ENCODE measurements at regions not wholly inside any gene's neighbourhood (a gene's known extent, or its start where the extent isn't known, plus 50 kb on each side); places are given as distances from the start of the nearest gene placed in this dataset.

DNA sequence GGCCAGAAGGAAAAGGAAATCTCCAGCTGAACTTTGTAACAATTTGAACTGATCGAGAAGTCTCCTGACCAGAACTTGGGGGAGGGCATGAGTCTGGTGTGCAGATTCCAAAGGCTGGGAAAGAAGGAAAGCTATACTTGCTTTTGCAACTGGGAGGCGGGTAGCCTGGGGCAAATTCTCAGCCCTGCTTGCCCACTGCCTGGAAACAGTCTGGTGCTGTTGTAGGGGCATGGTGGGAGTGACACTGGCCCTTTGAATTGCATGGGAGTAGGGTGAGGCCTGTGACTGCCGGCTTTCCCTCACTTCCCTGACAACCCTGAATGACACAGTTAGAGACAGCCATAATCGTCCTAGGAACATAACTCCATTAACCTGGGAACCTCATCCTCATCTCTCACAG, 114.0 kb upstream of the POU1F1 start:
- Histone ChIP-seq H3K4ac (ENCODE audit: low read depth, low read length) (no peak overlapping the region), H3K79me2 (ENCODE audit: control insufficient read depth, insufficient read depth, low read length) (no peaks in the 10 kb centered on the region), H3K27ac (ENCODE audit: low read depth, low read length) (no peak overlapping the region), H3K18ac (ENCODE audit: low read length) (no peak overlapping the region), H4K8ac (ENCODE audit: low read depth, low read length) (no peak overlapping the region), H2BK15ac (replicated peaks; ENCODE audit: low read depth) (no peak overlapping the region), H3K27me3 (ENCODE audit: insufficient read depth, low read length, poor library complexity) (no peaks in the 10 kb centered on the region), H3K4me1 (ENCODE audit: control insufficient read depth, low read depth, low read length) (no peaks in the 10 kb centered on the region), H3K23ac (ENCODE audit: low read length) (no peak overlapping the region), H4K5ac (ENCODE audit: low read length) (no peak overlapping the region), H3K56ac (ENCODE audit: low read length) (no peak overlapping the region), H3K79me1 (ENCODE audit: low read length) (no peaks in the 10 kb centered on the region), H2BK5ac (ENCODE audit: low read length) (no peak overlapping the region), H3K4me3 (ENCODE audit: low read length) (no peak overlapping the region), H3K4me2 (ENCODE audit: low read length) (no peak overlapping the region), H3K36me3 (ENCODE audit: control insufficient read depth, insufficient read depth, low read length) (no peaks in the 10 kb centered on the region), H2BK120ac (ENCODE audit: low read depth, low read length) (no peak overlapping the region), H2AK5ac (ENCODE audit: low read length) (no peak overlapping the region), H3K9ac (ENCODE audit: low read length) (no peak overlapping the region)
- WGBS (ENCODE audit: extremely low coverage, insufficient coverage, low lambda C conversion rate), result no CpG with 5 or more reads among the region's 4 CpGs
- DNase-seq, result no peak

DNA sequence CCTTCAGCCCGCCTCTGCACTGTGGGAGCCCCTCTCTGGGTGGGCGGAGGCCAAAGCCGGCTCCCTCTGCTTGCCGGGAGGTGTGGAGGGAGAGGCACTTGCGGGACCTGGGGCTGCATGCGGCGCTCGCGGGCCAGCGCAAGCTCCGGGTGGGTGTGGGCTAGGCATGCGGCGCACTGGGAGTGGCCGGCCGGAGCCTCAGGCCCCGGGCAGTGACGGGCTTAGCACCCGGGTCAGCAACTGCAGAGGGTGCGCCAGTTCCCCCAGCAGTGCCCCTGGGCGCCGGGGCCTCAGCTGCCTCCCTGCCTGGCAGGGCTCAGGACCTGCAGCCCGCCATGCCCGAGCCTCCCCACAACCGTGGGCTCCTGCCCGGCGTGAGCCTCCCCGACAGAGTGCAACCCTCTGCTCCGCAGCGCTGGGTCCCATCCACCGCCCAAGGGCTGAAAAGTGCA, 98.9 kb upstream of the POU1F1 start:
- Histone ChIP-seq H2AK5ac (ENCODE audit: low read length) (no peak overlapping the region), H3K23ac (ENCODE audit: low read length) (no peak overlapping the region), H3K9ac (ENCODE audit: low read length) (no peak overlapping the region), H3K36me3 (ENCODE audit: control insufficient read depth, insufficient read depth, low read length) (no peaks in the 10 kb centered on the region), H3K4me3 (ENCODE audit: low read length) (no peak overlapping the region), H3K18ac (ENCODE audit: low read length) (no peak overlapping the region), H2BK5ac (ENCODE audit: low read length) (no peak overlapping the region), H3K79me1 (ENCODE audit: low read length) (no peaks in the 10 kb centered on the region), H3K79me2 (ENCODE audit: control insufficient read depth, insufficient read depth, low read length) (no peaks in the 10 kb centered on the region), H2BK120ac (ENCODE audit: low read depth, low read length) (no peak overlapping the region), H2BK15ac (replicated peaks; ENCODE audit: low read depth) (no peak overlapping the region), H4K8ac (ENCODE audit: low read depth, low read length) (no peak overlapping the region), H3K56ac (ENCODE audit: low read length) (no peak overlapping the region), H4K5ac (ENCODE audit: low read length) (no peak overlapping the region), H3K27ac (ENCODE audit: low read depth, low read length) (no peak overlapping the region), H3K4ac (ENCODE audit: low read depth, low read length) (no peak overlapping the region), H3K27me3 (ENCODE audit: insufficient read depth, low read length, poor library complexity) (no peaks in the 10 kb centered on the region), H3K4me1 (ENCODE audit: control insufficient read depth, low read depth, low read length) (no peaks in the 10 kb centered on the region), H3K4me2 (ENCODE audit: low read length) (no peak overlapping the region)
- no CpG with 5 or more reads among the region's 30 CpGs for WGBS (ENCODE audit: extremely low coverage, insufficient coverage, low lambda C conversion rate)
- DNase-seq, result no peak

DNA sequence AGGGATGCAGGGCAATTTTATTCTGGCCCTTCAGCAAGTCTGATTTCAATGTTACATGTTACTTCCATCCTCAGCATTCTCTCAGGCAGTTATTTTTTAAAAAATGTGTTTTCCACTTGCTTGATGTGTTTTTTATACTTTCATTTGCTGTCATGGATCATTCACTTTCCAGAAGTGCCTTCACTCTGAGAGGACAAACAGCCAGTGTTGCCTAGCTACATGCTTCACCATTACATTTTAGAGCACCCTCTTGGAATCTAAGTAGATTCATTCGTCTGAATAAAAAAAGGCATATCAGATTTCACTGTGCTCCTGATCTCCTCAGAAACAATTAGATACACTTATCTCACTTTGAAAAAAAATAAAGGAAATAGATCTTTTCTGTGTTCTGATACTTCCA, 93.6 kb upstream of the POU1F1 start:
- Histone ChIP-seq H2AK5ac (ENCODE audit: low read length) (no peak overlapping the region), H2BK5ac (ENCODE audit: low read length) (no peak overlapping the region), H3K23ac (ENCODE audit: low read length) (no peak overlapping the region), H3K4me2 (ENCODE audit: low read length) (no peak overlapping the region), H3K4me3 (ENCODE audit: low read length) (no peak overlapping the region), H3K27me3 (ENCODE audit: insufficient read depth, low read length, poor library complexity) (no peaks in the 10 kb centered on the region), H3K18ac (ENCODE audit: low read length) (no peak overlapping the region), H4K8ac (ENCODE audit: low read depth, low read length) (no peak overlapping the region), H3K4me1 (ENCODE audit: control insufficient read depth, low read depth, low read length) (no peaks in the 10 kb centered on the region), H2BK15ac (replicated peaks; ENCODE audit: low read depth) (no peak overlapping the region), H2BK120ac (ENCODE audit: low read depth, low read length) (no peak overlapping the region), H3K27ac (ENCODE audit: low read depth, low read length) (no peak overlapping the region), H3K36me3 (ENCODE audit: control insufficient read depth, insufficient read depth, low read length) (no peaks in the 10 kb centered on the region), H3K56ac (ENCODE audit: low read length) (no peak overlapping the region), H3K79me1 (ENCODE audit: low read length) (no peaks in the 10 kb centered on the region), H4K5ac (ENCODE audit: low read length) (no peak overlapping the region), H3K4ac (ENCODE audit: low read depth, low read length) (no peak overlapping the region), H3K9ac (ENCODE audit: low read length) (no peak overlapping the region), H3K79me2 (ENCODE audit: control insufficient read depth, insufficient read depth, low read length) (no peaks in the 10 kb centered on the region)
- no CpG with 5 or more reads among the region's 1 CpG for WGBS (ENCODE audit: extremely low coverage, insufficient coverage, low lambda C conversion rate)
- DNase-seq, result no peak

DNA sequence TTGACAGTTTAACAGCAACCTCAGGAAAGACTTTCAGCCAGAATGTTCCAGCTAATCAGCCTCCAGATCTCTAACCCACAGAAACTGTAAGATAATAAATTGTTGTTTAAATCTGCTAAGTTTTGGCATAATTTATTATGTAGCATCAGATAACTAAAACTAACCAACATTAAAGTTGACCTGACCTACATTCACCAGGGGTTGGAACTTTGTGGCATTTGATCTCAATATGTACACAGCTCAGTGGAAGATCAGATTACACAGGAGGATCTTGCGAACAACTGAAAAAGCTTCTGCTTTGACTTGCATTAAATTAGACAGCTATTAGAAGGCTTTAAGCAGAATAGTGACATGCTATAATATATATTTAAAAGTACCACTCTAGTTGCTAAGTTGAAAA, 91.4 kb upstream of the POU1F1 start:
- no peak overlapping the region for H4K8ac ChIP-seq (ENCODE audit: low read depth, low read length)
- no peak overlapping the region for H2BK120ac ChIP-seq (ENCODE audit: low read depth, low read length)
- H3K36me3 ChIP-seq (ENCODE audit: control insufficient read depth, insufficient read depth, low read length), result no peaks in the 10 kb centered on the region
- DNase-seq, result no peak
- no peaks in the 10 kb centered on the region for H3K4me1 ChIP-seq (ENCODE audit: control insufficient read depth, low read depth, low read length)
- H3K4me3 ChIP-seq (ENCODE audit: low read length), result no peak overlapping the region
- H3K9ac ChIP-seq (ENCODE audit: low read length), result no peak overlapping the region
- H2AK5ac ChIP-seq (ENCODE audit: low read length), result no peak overlapping the region
- H2BK15ac ChIP-seq (replicated peaks; ENCODE audit: low read depth), result no peak overlapping the region
- no peaks in the 10 kb centered on the region for H3K79me2 ChIP-seq (ENCODE audit: control insufficient read depth, insufficient read depth, low read length)
- H3K27me3 ChIP-seq (ENCODE audit: insufficient read depth, low read length, poor library complexity), result no peaks in the 10 kb centered on the region
- no peak overlapping the region for H3K23ac ChIP-seq (ENCODE audit: low read length)
- no peak overlapping the region for H4K5ac ChIP-seq (ENCODE audit: low read length)
- H3K27ac ChIP-seq (ENCODE audit: low read depth, low read length), result no peak overlapping the region
- H3K56ac ChIP-seq (ENCODE audit: low read length), result no peak overlapping the region
- WGBS (ENCODE audit: extremely low coverage, insufficient coverage, low lambda C conversion rate), result no CpG with 5 or more reads among the region's 1 CpG
- H3K79me1 ChIP-seq (ENCODE audit: low read length), result no peaks in the 10 kb centered on the region
- H3K4ac ChIP-seq (ENCODE audit: low read depth, low read length), result no peak overlapping the region
- no peak overlapping the region for H2BK5ac ChIP-seq (ENCODE audit: low read length)
- H3K4me2 ChIP-seq (ENCODE audit: low read length), result no peak overlapping the region
- no peak overlapping the region for H3K18ac ChIP-seq (ENCODE audit: low read length)

DNA sequence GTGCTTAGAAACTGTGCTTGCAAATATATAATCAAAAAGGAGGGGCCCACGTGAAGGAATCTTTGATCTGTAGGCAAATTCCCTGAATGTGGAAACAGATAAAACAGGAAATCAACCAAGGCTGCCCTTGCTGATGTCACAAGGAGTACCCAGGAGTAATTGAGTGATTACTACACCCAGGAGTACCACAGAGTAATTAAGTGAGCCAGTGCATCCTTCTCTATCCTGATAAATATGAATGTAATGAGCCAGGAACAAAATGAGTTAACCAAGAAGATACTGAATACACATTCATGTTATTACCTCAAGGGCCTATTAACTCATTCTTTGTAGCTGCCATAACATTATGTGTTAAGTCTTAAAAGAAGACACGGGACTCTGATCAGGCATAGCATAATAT, 87.3 kb upstream of the POU1F1 start:
- Histone ChIP-seq H3K27me3 (ENCODE audit: insufficient read depth, low read length, poor library complexity) (no peaks in the 10 kb centered on the region), H3K23ac (ENCODE audit: low read length) (no peak overlapping the region), H3K79me2 (ENCODE audit: control insufficient read depth, insufficient read depth, low read length) (no peaks in the 10 kb centered on the region), H2AK5ac (ENCODE audit: low read length) (no peak overlapping the region), H3K36me3 (ENCODE audit: control insufficient read depth, insufficient read depth, low read length) (no peaks in the 10 kb centered on the region), H4K8ac (ENCODE audit: low read depth, low read length) (no peak overlapping the region), H3K4me1 (ENCODE audit: control insufficient read depth, low read depth, low read length) (no peaks in the 10 kb centered on the region), H3K4me2 (ENCODE audit: low read length) (no peak overlapping the region), H3K4me3 (ENCODE audit: low read length) (no peak overlapping the region), H2BK120ac (ENCODE audit: low read depth, low read length) (no peak overlapping the region), H4K5ac (ENCODE audit: low read length) (no peak overlapping the region), H3K18ac (ENCODE audit: low read length) (no peak overlapping the region), H2BK15ac (replicated peaks; ENCODE audit: low read depth) (no peak overlapping the region), H3K9ac (ENCODE audit: low read length) (no peak overlapping the region), H3K56ac (ENCODE audit: low read length) (no peak overlapping the region), H3K27ac (ENCODE audit: low read depth, low read length) (no peak overlapping the region), H3K79me1 (ENCODE audit: low read length) (no peaks in the 10 kb centered on the region), H3K4ac (ENCODE audit: low read depth, low read length) (no peak overlapping the region), H2BK5ac (ENCODE audit: low read length) (no peak overlapping the region)
- WGBS (ENCODE audit: extremely low coverage, insufficient coverage, low lambda C conversion rate), result no CpG with 5 or more reads among the region's 2 CpGs
- DNase-seq, result no peak

DNA sequence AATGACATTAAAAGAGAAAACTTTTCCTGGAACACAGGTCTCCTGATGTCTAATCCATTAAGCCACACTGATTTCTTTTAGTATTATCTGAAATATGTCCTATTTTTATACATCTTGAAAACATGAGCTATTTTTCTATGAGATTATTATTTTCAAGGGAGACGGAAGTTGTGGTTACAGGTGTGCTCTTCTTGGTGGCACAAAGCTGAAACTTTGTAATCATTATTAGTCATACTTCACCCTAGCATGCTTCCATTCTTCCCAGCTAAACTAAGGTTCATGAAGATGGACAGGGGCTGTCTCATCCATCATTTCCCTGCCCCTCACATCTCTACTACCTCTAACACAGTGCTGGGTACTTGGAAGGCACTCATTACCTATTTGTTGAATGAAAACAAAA, 85.6 kb upstream of the POU1F1 start:
- H3K56ac ChIP-seq (ENCODE audit: low read length), result no peak overlapping the region
- no peak overlapping the region for H3K4ac ChIP-seq (ENCODE audit: low read depth, low read length)
- H2BK5ac ChIP-seq (ENCODE audit: low read length), result no peak overlapping the region
- no peaks in the 10 kb centered on the region for H3K36me3 ChIP-seq (ENCODE audit: control insufficient read depth, insufficient read depth, low read length)
- no peak overlapping the region for H2AK5ac ChIP-seq (ENCODE audit: low read length)
- H4K8ac ChIP-seq (ENCODE audit: low read depth, low read length), result no peak overlapping the region
- no peak overlapping the region for H3K9ac ChIP-seq (ENCODE audit: low read length)
- H3K27me3 ChIP-seq (ENCODE audit: insufficient read depth, low read length, poor library complexity), result no peaks in the 10 kb centered on the region
- H3K4me3 ChIP-seq (ENCODE audit: low read length), result no peak overlapping the region
- no peaks in the 10 kb centered on the region for H3K4me1 ChIP-seq (ENCODE audit: control insufficient read depth, low read depth, low read length)
- H3K4me2 ChIP-seq (ENCODE audit: low read length), result no peak overlapping the region
- DNase-seq, result no peak
- no peak overlapping the region for H3K23ac ChIP-seq (ENCODE audit: low read length)
- no peak overlapping the region for H3K27ac ChIP-seq (ENCODE audit: low read depth, low read length)
- no peak overlapping the region for H3K18ac ChIP-seq (ENCODE audit: low read length)
- no peak overlapping the region for H2BK15ac ChIP-seq (replicated peaks; ENCODE audit: low read depth)
- H4K5ac ChIP-seq (ENCODE audit: low read length), result no peak overlapping the region
- H2BK120ac ChIP-seq (ENCODE audit: low read depth, low read length), result no peak overlapping the region
- H3K79me2 ChIP-seq (ENCODE audit: control insufficient read depth, insufficient read depth, low read length), result no peaks in the 10 kb centered on the region
- H3K79me1 ChIP-seq (ENCODE audit: low read length), result no peaks in the 10 kb centered on the region
- WGBS (ENCODE audit: extremely low coverage, insufficient coverage, low lambda C conversion rate), result no CpG with 5 or more reads among the region's 1 CpG
